ENCODE measurements at regions not wholly inside any gene's neighbourhood (a gene's known extent, or its start where the extent isn't known, plus 50 kb on each side); places are given as distances from the start of the nearest gene placed in this dataset.

- TF ChIP-seq EZH2 (IDR thresholded peaks at IDR 0.05; ENCODE audit: insufficient read depth, poor library complexity, severe bottlenecking), result no peak
- no peak for TF ChIP-seq EZH2phosphoT487 (IDR thresholded peaks at IDR 0.05; ENCODE audit: insufficient read depth, low read depth)
Measured at GRCh38 chr20:52731093-52731492, 241.1 kb upstream of the TSHZ2 start.
